Activated CD4-positive, alpha-beta T cell treated with anti-CD3 and anti-CD28 coated beads, Interleukin-10, Interleukin-2, amounts not matched to agents 100 ng/mL and 50 ng/mL, durations not matched to agents 16 hours and 8 hours (primary cell): ENCODE measurements at regions not wholly inside any gene's neighbourhood (a gene's known extent, or its start where the extent isn't known, plus 50 kb on each side); places are given as distances from the start of the nearest gene placed in this dataset.

Experiments used
- DNase-seq: peaks from one replicate; pipeline ENCODE4 v3.0.0-alpha.2; 2020

- DNase-seq: no peak
Measured at GRCh38 chr10:2949221-2949947, 118.0 kb upstream of the PFKP start.

DNA sequence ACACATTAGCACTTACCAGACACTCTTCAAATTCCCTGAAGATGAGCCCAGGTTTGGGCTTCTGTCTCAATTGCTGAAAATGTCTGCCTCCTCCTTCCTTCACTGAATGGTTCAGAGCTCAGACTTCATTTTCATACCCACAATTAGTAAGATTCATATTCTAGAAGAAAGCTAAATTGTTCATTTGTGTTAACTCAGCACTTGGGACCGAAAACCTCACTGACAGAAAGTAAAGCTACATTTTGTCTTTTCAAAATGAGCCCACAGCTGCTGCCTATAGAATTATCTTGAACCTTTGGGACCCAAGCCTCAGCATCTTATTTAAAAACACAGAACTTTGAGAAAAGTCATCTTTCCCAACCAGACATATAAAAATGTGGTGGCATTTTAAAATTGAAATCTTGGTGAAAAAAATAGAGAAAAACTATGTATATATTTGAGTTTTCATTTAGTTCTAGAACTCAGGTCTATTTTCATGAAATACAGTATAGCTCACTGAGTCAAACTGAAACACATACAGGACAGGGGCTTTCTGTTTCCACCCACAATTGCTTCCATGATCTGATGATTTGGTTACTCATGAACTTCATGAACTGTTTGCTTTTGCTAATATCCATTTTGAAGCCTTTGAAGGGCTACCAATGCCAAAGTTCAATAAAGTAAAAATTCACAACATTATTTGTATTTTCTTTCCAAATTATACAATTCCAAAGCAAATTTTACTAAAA is 119.1 kb upstream of the PFKP start:
- DNase-seq: peak; percentile 81

GRCh38 chr10:2944788-2945187 is 122.6 kb upstream of the PFKP start:
- DNase-seq: no peak

- no peak for DNase-seq
Measured at GRCh38 chr10:2943932-2944614, 123.3 kb upstream of the PFKP start.

DNA sequence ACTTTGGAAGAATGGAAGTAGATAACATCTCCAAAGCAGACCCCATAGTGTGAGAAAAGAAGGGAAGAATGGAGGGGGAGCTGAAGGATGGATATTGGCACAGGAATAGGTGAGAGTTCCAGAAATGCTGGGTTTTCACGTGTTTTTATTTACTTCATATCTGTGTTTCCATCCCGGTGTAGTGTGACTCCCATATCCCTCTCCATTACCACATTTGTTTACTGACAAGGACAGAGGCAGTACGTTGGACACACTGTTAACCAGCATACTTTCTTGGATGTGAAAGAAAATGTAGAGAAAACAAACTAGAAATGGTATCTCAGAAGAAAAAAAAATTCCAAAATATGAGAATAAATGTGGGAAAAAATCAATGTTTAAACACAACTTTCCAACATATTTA is 124.4 kb upstream of the PFKP start:
- no peak for DNase-seq

DNA sequence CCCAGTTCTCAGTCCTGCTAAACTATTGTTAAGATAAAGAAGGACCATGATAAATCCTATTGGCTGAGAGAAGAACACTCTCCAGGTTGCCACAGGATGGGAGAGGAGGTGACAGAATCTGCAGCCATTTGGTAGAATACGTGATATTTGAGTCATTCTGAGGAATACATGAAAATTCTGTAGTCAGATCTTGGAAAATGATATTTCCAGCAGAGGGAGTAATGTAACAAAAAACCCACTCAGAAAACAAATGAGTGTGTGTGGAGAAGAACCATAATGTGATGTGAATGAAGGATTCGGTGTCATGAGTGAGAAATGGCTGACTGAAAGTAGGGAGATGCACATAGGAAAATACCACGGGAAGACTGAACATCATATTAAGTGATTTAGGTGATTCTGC is 128.5 kb upstream of the PFKP start:
- no peak for DNase-seq

DNA sequence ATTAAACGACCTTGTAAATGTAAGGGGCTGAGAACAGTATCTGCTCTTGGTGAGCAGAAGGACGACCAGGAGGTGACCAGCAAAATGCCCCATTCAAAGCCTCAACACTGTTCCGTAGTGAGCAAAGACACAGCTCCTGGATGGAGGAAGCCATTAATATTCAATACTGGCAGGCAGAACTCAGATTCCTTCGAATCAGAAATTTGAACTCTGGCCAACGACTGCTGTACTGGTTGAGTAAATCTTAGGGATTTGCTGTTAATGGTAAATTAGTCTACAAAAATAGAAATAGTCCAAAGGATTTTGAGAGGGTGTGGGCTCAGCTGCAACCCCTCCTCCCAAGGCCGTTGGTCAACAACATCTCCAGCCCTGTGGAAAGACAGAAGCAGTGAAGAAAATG is 130.5 kb upstream of the PFKP start:
- no peak for DNase-seq

- DNase-seq: no peak
Measured at GRCh38 chr10:2935647-2936386, 131.5 kb upstream of the PFKP start.

- no peak for DNase-seq
Measured at GRCh38 chr10:2933924-2934323, 133.4 kb upstream of the PFKP start.

DNA sequence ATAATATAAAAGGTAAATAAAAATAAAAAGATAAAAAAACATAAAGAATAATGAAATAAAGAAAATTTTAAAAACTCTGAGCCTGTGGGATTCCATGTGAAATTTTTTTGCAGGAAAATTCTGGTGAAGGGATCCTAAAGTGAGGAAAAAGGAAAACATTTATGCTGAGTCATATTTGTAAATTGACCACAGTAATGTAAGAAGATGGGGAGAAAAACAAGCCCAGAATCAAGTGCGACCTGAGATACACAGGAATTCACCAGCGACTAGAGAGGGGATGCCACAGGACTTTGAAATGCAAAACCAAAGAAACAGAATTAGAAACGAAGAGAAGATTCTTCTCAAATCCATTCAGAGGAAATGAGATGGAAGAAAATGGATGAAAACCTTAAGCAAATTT is 133.8 kb upstream of the PFKP start:
- no peak for DNase-seq

- DNase-seq: no peak
Measured at GRCh38 chr10:2933071-2933470, 134.3 kb upstream of the PFKP start.

DNA sequence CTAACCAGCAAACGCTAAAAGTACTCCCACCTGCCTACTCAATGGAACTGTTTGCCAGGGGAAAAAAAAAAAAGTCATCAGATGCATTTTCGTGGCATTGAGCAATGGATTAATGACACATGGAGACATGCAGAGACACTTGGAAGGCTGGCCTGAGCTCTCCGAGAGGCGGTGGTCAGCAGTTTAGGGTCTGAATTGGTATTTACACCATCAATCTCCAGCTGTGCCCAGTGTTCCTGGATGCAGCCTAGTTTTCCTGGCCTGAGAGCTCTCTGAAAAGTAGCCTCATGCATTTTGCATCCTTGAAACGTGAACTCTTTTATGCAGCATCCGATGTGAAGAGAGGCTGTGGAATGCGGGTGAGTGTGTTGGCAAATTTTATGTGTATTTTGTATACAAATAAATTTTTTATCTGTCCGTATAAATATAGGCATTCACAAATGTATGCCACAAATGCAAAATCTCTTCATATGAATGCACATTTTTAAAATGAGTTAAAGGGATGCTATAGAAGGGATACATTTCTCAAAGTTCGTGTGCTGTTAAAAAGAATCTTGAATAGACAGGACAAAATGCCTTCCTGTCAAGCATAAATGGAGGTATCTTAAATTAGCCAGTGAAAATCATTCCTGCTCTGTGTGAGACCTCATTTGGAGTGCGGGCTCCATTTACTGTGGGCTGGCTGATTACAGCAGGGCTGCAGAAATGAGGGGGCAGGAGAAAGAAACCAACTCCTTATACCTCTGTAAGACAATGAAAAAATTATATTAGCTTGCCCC is 137.7 kb upstream of the PFKP start:
- no peak for DNase-seq

DNA sequence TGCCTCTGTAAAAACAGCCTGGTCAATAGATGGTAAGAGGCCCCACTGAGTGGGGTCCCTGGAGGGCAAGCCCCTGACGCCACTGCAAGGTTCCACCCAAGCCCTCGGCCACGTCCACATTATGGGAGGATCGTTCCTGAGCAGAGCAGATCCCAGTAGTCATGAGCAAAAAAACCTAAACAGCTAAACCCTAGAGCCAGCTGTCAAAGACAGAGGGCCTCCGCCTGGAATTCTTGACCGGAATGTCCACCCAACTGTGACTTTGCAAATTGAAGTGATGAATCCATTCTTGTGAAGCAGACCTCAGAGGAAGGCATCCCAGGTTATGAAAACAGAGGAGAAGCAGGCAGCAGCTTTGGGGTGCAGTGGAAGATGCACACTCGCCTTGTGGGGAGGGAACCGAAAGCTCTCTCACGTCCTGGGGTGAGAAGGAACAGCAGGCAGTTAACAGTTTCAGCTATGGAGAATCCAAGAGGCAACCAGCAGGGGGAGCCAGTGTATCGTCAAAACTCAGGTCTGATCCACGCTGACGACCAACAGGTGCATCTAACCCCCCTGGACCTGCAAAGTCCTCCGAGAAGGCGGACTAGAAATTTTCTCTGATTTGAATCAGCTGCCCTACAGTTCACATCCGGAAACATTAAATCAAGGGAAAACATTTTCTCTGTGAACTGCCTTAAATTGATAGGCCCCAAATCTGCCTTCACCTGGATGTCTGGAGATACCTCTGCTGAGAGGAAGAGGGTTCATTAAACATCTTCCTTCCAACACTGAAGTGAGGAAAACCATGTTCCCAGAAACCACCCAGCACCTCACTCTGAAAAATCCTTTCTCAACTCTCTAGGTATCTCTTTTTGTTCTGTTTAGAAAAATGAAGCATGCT is 139.1 kb upstream of the PFKP start:
- peak; percentile 81 for DNase-seq

DNA sequence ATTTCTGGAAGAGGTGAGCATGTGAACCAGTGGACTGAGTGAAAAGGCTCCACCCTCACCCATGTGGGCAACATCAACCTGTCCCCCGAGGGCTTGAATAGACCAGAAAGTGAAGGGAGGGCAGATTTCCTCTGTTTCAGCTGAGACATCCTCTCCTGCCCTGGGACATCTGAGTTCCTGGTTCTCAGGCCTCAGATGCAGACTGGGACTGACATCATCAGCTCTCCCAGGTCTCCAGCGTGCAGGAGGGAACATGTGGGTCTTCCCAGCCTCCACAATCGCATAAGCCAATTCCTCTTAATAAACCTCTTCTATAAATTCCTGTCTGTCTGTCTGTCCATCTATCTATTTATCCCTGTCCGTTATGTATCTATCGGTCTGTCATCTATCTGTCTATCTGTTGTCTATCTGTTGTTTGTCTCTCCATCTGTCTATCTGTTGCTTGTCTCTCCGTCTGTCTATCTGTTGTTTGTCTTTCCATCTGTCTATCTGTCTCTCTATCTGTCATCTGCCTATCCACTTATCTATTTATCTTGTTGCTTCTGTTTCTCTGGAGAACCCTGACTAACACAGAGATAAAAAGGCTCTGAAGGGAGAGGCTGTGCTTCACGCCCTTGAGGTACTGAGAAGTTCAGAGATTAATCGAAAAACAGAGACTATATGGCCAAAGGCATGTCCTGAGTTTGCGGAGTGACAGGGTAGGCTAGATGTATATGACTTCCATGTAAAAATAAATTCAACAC is 140.3 kb upstream of the PFKP start:
- no peak for DNase-seq

GRCh38 chr10:2925631-2926030 is 141.7 kb upstream of the PFKP start:
- DNase-seq: no peak

DNA sequence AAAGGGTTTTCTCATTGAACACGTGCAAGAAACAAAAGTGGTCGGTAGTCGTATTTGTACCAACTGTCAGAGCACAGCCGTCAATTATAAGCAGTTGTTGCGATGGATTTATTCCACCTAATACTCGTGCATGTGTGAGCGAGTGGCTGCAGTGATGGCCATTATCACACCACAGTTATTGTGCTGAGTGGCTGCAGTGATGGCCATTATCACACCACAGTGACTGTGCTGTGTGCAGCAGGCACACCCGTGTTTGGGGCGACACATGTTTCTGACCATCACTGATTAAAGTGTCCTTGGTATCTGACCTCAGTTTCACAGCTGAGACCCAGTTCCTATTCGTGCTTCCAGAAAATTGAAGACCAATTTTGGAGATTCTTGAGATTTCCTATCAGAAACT is 142.9 kb upstream of the PFKP start:
- DNase-seq: no peak

DNA sequence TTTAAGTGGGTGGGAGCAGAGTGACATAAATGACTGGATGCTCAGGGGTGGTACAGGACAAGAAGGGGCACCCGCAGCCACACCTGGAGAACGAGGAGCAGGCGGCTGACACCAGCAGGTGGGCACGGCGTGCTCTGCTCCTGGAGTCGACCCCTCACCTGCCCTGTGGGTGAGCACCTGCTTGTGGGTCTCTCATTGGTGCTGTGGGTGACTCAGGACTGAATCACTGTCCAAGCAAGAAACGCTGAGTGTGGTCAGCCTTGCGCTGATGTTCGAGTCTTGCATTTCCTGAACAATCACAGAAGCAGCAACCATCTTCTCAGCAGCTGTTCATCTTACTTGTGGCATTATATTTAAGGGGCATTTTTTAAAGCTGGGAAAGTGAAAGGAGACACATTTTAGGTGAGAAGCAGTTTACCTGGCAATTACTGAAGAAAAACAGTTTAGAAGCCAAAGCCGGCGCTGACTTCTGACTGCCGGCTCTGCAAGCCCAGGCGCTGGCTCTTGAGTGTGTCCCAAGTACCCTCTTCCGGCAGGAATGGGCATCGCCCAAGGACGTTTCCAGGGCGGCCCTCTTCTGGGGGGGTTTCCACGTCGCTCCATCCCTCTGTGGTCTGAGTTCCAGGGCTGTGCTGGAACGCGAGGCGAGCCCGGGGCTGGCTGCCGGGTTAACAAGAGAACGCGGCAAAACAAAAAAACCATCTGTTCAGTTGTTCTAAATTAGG is 145.2 kb upstream of the PFKP start:
- DNase-seq: no peak

- no peak for DNase-seq
Measured at GRCh38 chr10:2920637-2921036, 146.7 kb upstream of the PFKP start.

- no peak for DNase-seq
Measured at GRCh38 chr10:2920168-2920567, 147.2 kb upstream of the PFKP start.

GRCh38 chr10:2919016-2919415 is 148.3 kb upstream of the PFKP start:
- no peak for DNase-seq
